HK-2 (cell line): ENCODE measurements at regions not wholly inside any gene's neighbourhood (a gene's known extent, or its start where the extent isn't known, plus 50 kb on each side); places are given as distances from the start of the nearest gene placed in this dataset.

Experiments
- DNase-seq: peaks from one replicate; pipeline ENCODE4 v3.0.0-alpha.2; 2018; ENCODE audit not compliant: unreplicated experiment

DNA sequence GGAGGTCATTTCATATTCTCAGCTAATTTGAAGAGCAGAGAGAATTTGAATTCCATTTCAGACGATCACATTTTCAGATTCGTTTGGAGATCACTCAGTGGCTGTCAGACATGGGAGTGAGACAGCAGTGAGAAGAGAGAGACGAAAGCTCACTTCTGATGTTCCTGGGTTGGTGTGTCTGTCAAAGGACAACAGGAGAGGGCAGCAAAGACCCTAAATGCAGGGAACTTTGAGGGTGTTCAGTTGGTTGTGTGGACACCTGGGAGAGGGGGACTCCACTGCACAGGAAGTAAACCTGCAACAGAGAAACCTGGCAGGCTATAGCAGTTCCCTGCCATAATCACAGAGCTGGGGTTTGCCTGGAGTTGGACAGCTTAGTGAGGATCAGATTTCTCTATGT is 675.1 kb downstream of the SQOR start:
- no peak for DNase-seq

DNA sequence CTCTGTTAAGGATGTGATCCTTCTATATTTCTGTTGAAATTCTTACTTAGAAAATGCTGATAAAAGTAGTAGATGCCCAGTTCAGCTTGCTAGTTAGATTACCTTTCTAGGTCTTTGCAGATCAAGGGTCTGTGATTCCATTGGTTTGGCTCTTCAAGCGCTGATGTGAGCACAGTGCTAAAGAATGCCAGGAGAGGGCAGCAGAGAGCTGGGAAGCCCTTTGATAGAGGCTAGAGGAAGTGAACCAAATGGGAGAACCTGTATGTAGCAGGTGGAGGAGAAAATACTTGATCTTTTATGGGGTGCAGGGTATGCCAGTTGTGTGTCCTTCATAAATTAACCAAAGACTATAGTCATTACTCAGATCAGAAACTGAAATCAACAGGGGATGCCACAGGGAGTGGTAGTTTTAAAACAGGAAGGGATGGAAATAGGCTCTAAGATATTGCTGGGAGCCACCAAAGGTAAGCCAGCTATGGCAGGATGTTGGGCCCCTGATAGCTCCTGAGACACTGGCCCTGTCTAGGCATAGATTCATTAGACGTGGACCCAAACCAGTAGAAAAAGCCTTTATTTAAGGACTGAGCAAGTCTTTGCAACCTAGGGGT is 677.4 kb downstream of the SQOR start:
- DNase-seq, result peak; percentile 60

DNA sequence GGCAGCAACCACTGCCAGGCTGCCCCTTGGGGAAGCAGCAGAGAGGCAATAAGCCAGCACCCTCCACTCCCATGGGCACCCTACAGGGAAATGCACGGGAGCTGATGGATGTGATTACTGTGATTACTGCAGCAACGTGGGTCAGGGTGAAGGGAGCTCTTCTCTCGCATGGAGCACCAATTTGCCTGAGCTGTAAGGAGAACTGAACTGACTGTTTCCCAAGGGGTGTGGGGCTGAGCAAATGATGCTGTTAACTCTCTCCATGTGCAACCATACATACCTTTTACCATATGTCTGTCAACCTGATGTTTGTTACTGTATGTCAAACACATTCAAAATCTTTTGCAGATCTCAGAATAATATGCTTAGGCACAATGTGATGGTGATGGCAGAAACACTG is 680.6 kb downstream of the SQOR start:
- DNase-seq, result no peak

DNA sequence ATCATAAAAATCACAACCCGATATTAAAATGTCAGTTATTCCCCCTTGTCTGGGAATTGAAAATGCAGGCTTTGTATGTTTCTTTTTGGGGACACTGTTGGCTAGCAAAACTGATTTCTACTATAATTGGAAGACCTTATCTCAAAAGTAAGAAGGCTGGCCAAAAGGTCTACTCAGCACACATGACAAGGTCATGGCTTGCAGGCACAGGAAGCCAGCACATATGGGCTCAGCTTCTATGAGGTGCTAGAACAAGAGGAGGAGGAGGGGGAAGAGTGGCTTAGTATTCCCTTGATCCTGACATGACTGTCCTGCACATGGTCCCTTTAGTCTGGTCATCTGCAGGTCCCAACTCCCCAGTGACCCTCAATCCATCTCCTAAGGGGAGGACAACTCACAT is 681.2 kb downstream of the SQOR start:
- no peak for DNase-seq

DNA sequence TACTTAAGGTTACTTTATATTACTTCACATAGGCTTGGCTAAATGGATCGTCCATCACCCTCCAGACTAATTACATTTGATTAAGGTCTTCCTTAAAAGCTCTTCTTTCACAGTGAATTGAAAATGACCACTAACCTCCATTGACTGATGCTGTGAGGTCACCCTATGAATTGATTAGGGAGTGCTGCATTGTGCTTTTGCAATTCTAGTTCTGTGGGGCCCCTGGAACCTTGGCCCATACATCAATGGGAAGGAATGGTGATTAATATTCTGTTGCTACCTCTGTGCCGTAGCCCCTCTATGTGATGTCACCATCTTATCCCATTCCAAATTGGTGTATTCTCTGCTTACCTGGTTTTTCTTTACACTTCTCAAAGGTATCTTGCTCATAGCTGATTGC is 682.2 kb downstream of the SQOR start:
- no peak for DNase-seq

DNA sequence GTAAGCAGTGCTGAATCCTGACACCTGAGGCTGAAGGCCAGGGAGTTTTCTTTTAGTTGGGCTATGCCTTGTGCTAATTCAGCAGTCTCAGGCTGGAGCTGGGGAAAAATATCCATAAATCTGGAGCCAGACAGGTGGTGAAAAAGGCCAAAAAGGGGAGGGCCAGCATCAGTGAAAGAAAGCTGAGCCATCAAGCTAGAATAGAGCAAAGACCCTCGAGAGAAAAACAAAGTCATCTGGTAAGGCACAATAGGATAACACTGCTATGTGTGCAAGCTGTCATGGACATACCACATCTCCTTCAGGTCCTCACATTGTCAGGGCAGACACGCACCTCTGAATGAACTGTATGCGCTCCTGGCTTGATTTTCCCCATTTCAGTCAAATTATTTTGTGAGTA is 687.9 kb downstream of the SQOR start:
- no peak for DNase-seq

DNA sequence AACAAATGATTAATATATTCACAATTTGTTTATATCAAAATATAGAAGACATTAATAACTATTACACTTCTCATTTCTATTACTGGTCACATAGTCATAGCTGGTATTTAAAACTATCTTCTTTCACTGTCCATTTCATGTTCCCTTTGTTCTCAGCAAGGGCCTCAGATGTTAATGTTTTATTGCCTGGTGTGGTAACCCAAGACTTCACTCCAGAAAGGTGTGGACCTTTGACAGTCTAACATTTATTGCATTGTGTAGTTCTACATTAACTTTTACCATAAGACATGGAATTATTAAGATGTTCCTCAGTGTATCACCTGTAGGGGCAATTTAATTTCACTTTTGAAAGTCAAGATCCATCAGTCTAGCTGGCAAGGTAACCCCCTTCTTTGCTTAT is 691.3 kb downstream of the SQOR start:
- DNase-seq, result no peak

DNA sequence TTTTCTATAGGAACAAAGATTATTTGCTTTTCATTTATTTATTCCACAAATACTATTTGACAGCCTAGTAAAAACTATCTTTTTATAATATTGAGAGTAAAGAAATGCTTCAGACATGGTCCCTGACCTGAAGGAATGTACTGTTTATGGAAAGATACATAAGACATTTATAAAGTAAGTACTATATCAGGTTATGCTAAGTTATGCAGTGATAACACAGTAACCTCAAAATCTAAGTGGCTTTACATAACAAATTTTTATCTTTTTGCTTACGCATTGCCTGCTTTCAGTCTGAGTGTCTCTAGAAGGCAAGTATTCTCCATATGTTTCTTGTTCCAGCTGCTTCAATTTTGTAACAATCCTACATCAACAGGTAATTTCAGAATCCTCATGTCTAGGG is 694.0 kb downstream of the SQOR start:
- no peak for DNase-seq

DNA sequence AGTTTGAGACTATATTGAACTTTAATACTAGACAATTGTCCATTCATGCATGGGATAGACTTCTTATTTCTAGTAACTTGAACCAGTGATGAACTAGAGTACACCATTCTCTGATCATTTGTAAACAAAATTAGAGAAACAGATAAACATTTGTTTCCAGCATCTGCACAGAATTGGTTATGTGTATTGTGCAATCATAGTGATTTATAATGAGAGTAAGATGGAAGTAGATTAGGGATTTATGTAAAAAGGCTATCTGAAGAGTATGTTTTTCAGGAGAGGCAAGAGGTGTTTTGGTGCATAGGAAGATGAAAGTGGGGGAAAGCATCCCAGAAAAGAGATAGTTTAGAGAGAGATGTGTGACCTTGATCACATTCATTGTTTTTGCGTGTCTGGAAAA is 695.0 kb downstream of the SQOR start:
- no peak for DNase-seq

DNA sequence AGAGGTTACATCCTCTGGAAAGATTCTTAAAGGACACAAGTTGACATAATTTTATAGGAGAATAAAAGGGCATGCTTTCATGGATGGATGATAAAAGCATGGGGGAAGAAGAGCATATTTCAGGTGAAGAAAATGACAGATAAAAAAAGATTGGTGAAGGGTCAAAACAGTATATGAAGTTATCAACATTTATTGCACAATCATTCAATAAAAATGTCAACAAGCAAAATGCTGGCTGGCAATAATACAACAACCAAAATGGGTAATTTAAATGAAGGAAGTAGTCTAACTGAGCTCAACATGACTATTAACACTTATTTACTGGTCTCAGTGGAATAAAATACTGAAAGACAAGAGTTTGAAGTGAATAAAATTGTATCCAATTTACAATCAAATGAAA is 696.7 kb downstream of the SQOR start:
- no peak for DNase-seq

DNA sequence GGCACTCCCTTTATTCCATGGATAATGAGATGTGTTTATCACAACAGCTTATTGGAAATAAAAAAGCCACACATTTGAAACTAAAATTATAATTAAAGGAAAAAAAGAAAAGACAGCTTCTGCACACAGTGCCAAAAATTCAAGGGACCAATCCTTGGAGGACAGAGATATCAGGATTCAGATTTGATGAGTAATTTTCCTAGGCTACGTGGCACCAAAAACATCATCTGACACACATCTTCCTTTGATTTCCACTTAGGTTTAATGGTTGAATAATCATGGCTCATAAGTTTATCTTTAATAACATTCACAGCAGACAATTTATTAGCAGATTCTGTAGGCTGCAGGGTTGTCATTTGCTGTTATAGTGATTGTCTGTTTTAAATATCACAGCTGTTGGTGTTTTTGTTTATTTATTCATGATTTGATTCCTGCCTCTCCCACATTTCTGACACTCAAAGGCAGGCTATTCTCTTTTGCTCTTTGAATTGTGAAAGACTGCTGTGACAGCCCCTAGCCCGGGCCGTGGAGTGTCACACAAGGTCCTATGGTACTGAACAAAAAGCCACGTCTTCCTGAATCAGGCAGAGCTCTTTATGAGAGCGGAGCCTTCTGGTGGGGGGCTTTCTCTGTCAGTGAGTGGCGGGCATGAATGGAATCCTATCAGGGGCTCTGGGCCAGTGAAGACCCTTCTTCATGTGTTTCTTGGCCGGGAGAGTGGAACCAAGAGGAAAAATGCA is 708.5 kb downstream of the SQOR start:
- DNase-seq, result no peak

DNA sequence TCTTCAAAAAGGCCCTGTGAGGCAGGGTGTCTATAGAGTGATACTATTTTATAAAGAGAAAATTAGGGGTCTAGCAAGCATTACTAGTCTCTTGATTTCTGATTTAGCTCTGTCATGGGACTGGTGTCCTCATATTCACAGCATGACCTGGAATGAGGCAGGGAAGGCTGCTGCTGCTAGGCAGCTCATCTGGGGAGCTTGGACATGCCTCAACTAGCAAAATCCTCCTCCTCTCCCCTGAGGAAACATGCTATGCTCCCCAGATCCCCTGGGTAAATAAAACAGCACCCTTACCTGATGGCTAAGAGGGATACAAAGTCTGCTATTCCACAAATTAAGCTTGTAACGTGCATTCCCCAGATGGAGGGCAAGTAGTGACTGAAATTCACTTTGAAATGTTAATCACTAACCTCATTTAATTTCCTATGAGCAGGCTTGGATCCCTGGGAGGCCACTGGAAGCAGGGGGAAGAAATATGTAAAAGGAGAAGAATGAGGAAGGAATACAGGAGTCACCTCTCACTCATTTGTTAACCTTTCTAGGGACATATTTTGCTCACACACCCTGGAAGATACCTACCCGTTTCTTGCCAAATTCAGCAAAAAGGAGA is 709.4 kb downstream of the SQOR start:
- DNase-seq, result no peak

DNA sequence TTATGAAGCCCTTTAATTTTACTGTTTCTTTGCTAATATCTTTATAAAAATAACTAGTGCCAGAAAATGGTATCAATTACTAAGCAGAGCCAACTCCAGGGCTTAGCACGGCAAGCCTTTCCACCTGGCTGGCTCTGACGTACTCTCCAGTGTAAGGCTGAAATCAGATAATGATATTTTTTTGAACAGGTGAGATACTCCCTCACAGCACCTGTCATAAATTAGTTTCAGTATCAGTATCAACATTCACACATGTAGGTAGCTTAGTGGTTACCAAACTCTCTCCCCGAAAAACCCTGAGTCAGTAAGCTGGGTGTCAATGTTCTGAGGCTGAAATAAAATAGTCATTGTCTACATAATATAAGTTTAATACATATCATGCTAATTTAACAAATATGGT is 710.1 kb downstream of the SQOR start:
- DNase-seq, result no peak

DNA sequence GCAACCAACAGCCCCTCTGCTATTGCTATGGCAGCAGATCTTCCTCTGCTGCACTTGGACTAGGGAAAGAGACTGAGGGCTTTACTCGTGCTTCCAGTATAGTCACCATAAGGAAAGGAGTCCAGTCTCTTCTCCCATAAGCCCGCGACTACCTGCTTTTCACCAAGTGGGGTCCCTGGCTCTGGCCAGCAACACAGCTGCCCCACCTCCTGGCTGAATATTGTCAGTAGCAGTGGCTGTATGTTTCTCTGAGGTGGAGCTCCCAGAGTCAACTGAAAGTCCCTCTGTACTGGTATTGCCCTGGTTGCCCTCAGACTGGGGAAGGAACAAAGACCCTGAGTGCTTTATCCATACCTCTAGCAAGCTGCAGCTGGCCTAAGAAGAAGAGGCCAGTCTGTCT is 719.6 kb downstream of the SQOR start:
- no peak for DNase-seq

DNA sequence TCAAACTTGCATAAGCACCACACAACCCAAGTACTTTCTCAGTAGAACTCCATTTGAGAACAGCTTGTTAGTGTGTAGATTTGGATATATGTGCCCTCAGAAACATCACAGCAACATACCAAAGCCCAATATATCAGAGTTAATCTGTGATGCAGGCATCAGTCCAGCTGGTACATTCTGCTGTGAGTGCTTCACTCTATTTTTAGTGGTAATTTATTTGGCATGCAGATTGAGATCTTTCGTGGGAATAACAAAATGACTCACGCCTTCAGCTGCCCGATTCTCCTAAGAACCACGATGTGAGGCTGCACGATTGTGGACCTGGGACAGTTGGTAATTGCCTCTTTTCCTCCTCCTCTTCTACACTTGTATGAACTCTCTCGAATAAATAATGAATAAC is 730.7 kb downstream of the SQOR start:
- no peak for DNase-seq

DNA sequence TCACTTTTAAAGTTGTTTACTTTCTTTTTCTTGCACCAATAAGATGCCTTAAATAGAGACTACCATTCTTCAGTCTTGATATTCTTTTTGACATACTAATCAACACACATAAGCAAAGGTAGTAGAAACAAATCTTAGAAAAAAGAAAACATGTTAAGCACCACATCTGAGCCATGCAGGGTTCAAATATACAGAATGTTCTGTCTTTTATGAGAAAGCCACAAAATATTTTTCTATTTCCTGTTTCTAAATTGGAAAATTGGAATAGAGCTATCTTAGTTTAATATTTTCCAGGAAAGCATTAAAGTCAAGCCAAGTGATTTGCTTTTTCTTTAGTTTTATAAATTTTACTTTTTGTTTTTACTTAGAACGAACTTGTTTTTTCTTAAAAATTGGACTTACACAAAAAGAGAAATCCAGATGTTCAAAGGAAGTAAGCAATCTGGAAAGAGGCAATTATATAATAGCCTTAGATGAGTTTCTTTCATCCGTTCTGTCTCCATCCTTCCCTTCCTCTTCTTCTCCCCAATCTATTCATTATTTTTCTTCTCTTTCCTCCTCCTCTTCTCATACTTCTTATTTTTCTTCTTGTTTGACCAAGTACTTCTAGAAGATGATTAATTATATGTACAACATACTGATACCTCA is 731.7 kb downstream of the SQOR start:
- DNase-seq, result no peak

DNA sequence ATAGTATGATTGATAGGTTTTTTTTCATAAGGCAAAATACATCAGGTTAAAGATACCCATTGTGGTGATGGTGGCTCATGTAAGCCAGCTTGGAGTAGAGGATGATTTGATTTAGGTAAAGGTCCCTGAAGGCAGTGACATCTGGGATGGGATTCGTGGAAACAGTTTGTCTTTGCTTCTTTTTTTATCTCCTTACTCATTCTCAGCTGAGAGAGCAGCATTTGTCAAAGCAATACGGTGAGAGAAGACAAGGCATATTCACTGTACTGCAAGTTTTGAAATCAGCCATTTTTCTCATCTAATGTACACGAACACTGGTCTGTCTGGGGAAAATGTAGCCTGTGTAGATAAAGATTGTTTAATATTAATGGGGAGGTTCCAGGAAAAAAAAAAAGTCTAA is 749.1 kb downstream of the SQOR start:
- DNase-seq, result no peak

DNA sequence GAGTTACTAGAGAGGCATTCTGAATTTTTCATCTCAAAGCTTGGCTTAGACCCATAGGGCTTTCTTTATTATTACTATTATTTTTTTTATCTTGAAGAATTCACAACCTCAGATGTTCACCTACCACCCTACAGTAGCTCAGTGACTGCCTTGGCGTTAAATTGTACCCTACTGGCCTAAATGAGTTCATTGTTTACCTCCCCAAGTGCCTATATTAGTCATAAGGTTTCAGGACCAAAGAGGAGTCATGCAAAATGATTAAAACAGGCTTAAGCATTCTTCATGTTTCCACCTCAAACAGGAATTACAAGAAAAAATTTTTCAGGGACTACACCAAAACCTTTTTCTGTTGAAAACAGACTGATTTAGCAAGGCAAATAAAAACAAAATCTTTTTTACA is 751.5 kb downstream of the SQOR start:
- no peak for DNase-seq

DNA sequence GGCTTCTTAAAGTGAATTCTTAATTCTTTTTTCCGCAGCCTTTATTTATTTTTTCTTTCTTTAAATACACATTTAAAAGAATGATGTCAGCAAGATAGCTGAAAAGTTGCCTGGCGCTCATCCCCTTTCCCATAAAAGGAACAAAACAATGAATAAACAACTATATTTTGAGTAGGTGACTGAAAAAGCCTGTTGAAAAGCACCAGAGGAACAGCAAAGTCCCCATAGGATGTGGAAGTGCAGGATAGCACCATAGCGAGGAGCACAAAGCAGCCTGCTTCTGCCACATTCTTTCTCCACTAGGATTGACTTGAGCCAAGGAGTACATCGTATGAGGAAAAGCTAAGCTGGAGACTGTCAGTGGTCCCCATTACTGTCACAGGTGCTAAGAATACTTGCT is 754.9 kb downstream of the SQOR start:
- DNase-seq, result no peak

DNA sequence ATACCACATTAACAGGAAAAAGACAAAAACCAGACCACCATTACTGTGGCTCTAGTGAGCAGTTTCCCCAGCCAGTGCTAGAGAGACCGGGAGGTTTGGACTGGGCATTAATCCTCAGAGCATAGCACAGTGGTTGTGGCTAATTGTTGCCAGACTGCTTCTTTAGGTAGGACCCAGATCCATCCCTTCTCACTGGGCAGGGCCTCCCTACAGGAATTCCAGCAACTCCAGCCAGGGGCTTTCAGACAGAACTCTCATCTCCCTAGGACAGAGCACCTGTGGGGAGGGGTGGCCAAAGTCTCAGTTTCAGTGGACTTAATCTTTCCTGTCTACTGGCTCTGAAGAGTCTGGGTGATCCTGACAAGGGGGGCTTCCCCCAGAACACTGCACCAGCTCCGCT is 759.6 kb downstream of the SQOR start:
- no peak for DNase-seq

DNA sequence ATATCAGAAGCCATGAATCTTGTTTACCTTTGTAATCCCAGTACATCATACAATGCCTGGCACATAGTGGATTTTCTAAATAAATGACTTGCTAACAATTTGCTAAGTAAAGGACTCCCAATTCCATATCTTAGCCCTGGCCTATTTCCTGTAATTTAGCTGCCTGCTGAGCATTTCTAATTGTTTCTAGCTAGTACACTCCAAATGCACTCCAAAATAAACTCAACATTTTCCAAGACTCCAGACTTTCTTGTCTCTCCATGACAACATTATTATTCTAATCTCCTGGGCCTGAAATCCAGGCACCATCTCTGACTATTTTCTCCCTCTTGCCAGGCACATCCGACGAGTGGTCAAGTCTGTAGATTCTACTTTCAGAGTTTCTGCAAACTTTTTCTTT is 773.5 kb downstream of the SQOR start:
- DNase-seq, result no peak

DNA sequence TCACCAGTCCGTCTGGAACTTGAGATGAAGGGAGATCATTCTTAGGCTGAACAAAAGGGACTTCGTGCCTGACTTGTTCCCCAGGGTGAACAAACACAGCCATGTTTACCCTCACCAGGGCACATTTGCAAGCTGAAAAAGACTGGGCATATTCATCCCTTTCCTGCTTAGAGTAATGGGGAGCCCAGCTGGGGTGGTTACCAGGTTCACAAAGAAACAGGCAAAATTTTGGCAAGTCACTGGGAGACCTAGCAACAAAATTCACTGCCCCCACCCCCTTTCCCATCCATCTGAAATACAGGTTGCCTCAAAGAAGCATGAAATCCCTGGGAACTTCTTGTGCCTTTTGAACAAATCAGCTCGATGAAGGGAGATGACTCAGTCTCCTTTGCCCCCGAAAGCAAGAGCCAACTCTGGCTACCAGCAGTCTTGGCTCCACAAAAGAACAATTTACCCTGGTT is 775.0 kb downstream of the SQOR start:
- DNase-seq, result no peak

DNA sequence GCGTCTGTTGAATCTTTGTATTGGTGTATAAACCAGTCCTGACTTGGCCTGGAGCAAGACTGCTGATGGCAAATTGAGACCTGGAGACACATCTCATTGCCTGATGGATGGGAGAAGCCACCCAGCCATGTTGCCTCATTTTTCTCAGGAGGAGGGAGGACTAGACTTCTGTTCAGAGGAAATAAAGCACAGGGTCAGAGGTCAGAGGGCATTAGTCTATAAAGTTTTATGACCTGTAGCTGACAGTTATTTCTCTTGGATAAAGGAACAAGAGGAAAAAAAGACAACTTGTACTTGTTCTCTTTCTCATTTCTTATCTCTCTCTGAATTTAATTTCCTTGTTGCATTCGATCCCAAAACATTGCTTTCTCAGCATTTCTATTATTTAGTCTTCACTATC is 775.9 kb downstream of the SQOR start:
- DNase-seq, result no peak
